GM18505 (cell line): ENCODE measurements at regions not wholly inside any gene's neighbourhood (a gene's known extent, or its start where the extent isn't known, plus 50 kb on each side); places are given as distances from the start of the nearest gene placed in this dataset.
"Not testable (repeated sequence)": the region's sequence is repeated elsewhere in the genome, so short reads cannot be mapped to it uniquely, and the experiment has no call there.

Source experiments
- ATAC-seq: cut with Tn5 transposase; IDR thresholded peaks from one replicate; pipeline ENCODE4 v1.9.1; 2021; ENCODE audit not compliant: unreplicated experiment
- POLR2A ChIP-seq: IDR thresholded peaks from 4 replicates; pipeline ENCODE4 v1.6.1; 2011; ENCODE audit warnings: borderline replicate concordance; ENCODE audit not compliant: insufficient read depth, insufficient read length; ENCODE audit errors: extremely low read depth

- ATAC-seq, result no peak
- TF ChIP-seq POLR2A, result no peak
Measured at GRCh38 chr16:47984669-47985068, 171.1 kb downstream of the ABCC12 start.

DNA sequence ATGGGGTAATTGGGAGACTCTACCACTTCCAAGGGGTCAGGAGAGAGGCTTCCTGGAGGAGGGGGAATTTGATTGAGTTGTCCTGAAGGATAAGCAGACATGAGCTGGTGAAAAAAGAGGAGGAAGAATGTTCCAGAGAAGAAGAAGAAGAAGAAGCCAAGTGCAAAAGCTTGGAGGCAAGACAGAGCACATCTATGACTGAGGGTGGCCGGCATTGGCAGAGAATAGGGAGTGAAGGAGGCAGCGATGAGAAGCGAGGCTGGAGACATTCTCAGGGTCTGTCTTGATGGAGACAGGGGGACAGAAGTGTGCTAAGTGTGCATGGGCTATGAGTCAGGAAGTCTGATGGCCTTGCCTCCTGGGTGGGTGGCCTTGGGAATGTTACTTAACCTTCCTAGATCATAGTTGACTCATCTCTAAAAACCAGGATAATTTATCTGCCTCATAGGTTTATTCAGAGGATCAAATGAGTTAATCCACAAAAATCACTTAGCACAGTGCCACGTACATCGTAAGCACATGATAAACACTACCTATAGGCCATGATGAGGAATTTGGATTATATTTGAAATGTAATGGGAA, 171.7 kb downstream of the ABCC12 start:
- ATAC-seq, result no peak
- no peak for TF ChIP-seq POLR2A

DNA sequence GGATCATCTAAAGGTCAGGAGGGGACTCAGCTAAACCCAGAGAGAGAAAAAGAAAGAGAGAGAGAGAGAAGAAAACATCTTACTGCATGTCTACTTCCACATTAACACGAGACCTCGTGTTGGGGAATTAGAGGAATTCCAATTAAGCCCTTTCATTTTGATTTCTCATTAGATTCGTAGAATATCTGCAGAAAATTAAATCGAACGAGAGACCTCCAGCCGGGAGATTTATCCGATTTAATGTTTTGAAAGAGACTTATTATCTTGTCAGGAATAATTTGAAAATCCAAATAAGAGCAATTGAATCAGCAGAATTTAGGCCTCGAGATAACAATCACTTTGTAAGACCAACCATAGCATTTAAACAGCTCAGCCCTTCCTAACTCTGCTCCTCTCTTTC, 175.6 kb downstream of the ABCC12 start:
- ATAC-seq, result no peak
- TF ChIP-seq POLR2A, result no peak

DNA sequence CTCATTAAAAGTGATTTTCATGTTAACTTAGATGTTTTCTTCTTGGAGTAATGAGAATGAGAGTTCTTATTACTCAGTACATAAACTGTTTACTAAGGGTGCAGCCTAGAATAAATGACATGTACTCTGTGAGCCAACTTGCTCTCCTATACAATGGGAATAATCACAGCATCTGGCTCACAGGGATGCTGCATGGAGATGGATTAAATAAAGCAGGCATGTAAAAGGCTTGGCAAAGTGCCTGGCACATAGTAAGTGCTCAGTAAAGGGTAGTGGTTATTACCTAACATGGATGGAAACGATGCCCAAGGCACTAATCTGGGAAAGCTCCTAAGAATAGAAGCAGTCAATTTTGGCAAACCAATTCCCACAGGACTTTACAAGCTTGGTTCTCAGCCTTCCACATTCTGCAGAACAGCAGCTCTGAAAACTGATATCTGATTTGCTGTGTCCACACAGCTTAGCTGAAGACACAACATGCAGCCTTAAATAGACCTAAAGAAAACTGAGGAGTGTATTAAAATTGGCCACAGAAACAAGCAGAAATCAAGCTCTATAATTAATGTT, 176.1 kb downstream of the ABCC12 start:
- no peak for ATAC-seq
- no peak for TF ChIP-seq POLR2A

- TF ChIP-seq POLR2A, result no peak
- no peak for ATAC-seq
Measured at GRCh38 chr16:47979164-47979520, 176.7 kb downstream of the ABCC12 start.

DNA sequence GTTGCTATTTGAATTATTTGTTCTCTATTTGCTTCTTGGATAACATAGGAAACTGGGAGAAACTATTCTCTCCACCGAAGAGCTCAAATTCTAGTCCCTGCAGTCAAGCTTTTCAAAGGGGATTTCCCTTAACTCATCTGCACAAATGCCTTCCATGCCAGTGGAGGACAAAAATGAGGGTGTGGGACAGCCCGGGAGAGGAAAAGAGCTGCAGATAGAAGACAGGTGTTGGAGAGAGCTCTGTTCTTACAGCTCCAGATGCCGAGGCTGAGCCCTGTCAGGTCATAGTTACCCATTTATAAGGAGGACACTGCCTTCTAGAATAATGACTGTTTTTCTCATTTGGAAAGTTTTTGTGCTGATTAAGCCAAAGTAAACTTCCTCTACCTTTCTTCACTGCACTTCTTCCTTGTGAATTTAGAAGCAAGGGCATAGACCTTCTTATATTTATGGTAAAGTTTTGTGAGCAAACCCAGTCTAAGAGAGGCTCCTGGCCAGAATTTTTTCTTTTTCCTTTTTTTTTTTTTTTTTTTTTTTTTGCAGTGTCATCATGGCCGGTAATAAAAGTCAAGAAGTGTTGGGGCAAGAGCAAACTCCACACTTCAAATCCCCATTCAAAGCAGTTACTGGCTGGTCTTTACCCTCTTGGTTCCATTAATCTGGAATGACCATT, 177.2 kb downstream of the ABCC12 start:
- no peak for ATAC-seq
- no peak for TF ChIP-seq POLR2A

DNA sequence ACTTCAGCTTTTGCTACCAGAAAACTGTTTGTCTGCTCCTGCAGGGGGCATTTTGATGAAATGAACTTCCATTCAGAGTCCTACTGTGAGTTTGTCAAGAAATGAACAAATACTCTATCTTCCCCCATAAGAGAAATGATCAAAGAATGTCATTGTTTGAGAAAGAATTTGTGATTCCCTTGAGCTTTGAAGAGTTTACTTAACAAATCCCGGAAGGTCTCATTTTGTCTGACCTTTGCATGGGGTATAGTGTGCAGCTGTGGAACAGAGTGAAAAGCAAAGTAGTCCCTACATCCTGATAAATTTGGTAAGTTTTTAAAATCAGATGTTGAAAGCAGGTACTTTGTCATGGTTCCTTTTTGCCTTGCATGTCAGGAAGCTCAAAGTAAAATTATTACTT, 178.0 kb downstream of the ABCC12 start:
- TF ChIP-seq POLR2A, result no peak
- no peak for ATAC-seq

GRCh38 chr16:47976636-47977210, 179.1 kb downstream of the ABCC12 start:
- TF ChIP-seq POLR2A, result no peak
- no peak for ATAC-seq

DNA sequence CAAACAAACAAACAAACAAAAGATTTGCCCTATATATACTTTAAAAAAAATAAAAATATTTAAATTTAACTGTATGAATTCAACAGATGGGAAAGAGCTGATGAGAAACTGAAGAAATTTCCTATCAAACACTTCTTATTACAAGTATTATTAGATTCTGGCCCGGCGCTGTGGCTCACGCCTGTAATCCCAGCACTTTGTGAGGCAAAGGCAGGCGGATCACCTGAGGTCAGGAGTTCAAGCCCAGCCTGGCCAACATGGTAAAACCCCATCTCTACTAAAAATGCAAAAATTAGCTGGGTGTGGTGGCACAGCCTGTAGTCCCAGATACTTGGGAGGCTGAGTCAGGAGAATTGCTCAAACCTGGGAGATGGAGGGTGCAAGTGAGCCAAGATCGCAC, 180.8 kb downstream of the ABCC12 start:
- ATAC-seq, result not testable (repeated sequence)

GRCh38 chr16:47973552-47973951, 182.2 kb downstream of the ABCC12 start:
- no peak for ATAC-seq

GRCh38 chr16:47972246-47972985, 183.4 kb downstream of the ABCC12 start:
- TF ChIP-seq POLR2A, result no peak
- ATAC-seq, result no peak

More at GRCh38 chr16:47973552-47973951, 182.2 kb downstream of the ABCC12 start:
- no peak for TF ChIP-seq POLR2A

- TF ChIP-seq POLR2A, result no peak
- ATAC-seq, result no peak
Measured at GRCh38 chr16:47971225-47971624, 184.6 kb downstream of the ABCC12 start.

DNA sequence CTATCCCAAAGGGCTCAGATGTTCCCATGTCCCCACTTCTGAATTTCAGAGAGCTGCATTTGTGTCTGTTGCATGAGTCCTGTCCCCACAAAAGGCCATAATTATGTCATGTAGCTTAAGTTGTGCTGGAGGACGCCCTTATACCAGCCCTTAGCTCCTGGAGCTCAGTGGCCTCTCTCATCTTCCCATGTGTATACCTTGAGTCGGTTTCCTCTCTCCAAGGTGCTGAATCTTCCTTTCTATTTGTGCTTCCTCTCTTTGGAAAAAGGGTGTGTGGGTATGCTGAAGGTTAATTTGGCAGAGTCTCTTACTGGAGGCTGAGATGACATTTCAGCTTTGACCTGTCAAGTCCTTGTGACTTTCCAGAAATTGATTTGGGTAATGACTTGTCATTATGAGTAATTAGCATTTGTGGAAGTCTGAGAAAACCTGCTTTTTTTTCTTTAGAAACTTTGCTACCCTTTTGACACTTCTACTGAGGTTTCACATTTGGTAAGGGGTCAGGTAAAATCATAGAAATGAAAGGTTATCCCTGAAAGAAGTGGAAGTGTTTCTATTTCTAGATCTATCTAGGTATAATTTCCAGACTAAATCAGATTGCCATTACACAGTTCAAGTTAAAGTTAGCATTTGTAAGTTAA, 185.4 kb downstream of the ABCC12 start:
- TF ChIP-seq POLR2A, result no peak

More for the DNA sequence above, 185.4 kb downstream of the ABCC12 start:
- ATAC-seq, result no peak
